Stimulated activated memory B cell treated with anti-CD40 and anti-IgM and Interleukin-4, amounts not matched to agents 10 μg/mL and 1 μg/mL and 100 μg/mL, for 72 hours (primary cell): ENCODE measurements at regions not wholly inside any gene's neighbourhood (a gene's known extent, or its start where the extent isn't known, plus 50 kb on each side); places are given as distances from the start of the nearest gene placed in this dataset.
"Not testable (repeated sequence)": the region's sequence is repeated elsewhere in the genome, so short reads cannot be mapped to it uniquely, and the experiment has no call there.

Experiments used
- ATAC-seq: fragments of 150-1000 bp; cut with Tn5 transposase; 2 replicates; pipeline ENCODE4 v1.10.0; 2021
- H3K27ac Mint-ChIP-seq: one replicate; pipeline ENCODE4 v1.8.0; 2022; ENCODE audit warnings: mild to moderate bottlenecking, mixed read lengths
- H3K27me3 Mint-ChIP-seq: one replicate; pipeline ENCODE4 v1.8.0; 2022; ENCODE audit warnings: mixed read lengths
- H3K36me3 Mint-ChIP-seq: one replicate; pipeline ENCODE4 v1.8.0; 2022; ENCODE audit warnings: mixed read lengths
- H3K4me1 Mint-ChIP-seq: one replicate; pipeline ENCODE4 v1.8.0; 2022; ENCODE audit warnings: mixed read lengths
- H3K4me3 Mint-ChIP-seq: one replicate; pipeline ENCODE4 v1.8.0; 2022; ENCODE audit warnings: mild to moderate bottlenecking, moderate library complexity, mixed read lengths
- H3K9me3 Mint-ChIP-seq: one replicate; pipeline ENCODE4 v1.8.0; 2022; ENCODE audit warnings: mixed read lengths

DNA sequence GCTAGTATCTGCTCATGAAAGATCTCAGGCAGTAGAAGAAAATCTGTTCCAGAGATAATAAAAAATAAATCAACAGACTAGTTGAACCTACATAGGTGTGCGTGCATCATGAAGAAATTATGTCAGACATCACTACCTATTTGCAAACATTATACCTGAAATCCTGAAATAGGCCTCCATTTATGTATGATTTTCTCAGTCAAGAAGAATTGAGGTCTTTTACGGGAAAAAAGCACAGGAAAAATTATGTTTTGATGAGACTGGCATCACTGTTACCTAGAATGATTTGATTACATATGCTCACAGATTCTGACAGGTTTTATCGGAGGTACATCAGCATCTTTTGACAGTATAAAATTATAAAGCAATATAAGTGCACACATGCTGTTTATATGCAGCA, 1570.5 kb upstream of the NUDT12 start:
- Mint-ChIP-seq H3K27ac (no peak overlapping the region), H3K27me3 (no peaks in the 10 kb centered on the region), H3K36me3 (no peaks in the 10 kb centered on the region), H3K4me1 (no peaks in the 10 kb centered on the region), H3K9me3 (no peaks in the 10 kb centered on the region), H3K4me3 (no peak overlapping the region)
- ATAC-seq = no peak

DNA sequence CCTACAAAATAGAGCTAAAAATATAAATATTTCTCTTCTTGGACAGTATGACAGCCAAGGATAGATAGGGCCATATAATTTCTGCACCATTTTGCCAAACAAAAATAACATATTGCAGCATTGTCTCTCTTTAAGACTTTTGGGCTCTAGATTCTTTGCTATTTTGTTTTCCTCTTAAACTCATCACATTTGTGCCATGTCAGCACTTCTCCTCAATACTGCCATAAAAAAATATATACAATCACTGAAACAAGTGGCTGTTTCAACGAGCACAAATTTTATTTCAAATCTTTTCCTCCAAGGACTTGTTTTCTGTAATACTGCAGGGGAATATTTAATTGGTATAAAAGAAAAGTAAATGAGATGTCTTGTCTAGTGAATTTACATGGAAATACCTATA, 1570.0 kb upstream of the NUDT12 start:
- H3K27ac Mint-ChIP-seq = no peak overlapping the region
- H3K4me1 Mint-ChIP-seq = no peaks in the 10 kb centered on the region
- no peak for ATAC-seq
- H3K27me3 Mint-ChIP-seq = no peaks in the 10 kb centered on the region
- H3K9me3 Mint-ChIP-seq = peaks cover 3% of the 10 kb centered on the region
- no peaks in the 10 kb centered on the region for H3K36me3 Mint-ChIP-seq
- H3K4me3 Mint-ChIP-seq = no peak overlapping the region

DNA sequence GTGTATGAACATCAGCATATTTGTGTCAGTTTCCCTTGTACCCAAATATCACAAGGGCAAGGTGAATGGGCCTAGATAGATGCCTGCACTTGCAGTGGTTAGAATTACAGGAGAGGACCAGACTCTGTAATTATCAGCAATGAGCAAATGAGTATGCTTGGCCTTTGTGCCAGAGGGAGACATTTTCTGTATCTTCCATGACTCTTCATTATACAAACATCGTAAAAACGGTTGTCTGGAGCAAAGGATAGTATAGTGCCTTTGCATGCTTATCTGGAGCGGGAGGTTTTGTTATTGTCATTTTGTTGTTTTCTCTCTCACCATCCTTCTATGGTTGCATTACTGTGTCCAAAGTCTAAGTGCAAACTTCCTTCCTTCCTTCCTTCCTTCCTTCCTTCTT, 1568.5 kb upstream of the NUDT12 start:
- ATAC-seq = no peak
- no peak overlapping the region for H3K4me3 Mint-ChIP-seq
- no peaks in the 10 kb centered on the region for H3K27me3 Mint-ChIP-seq
- peaks cover 3% of the 10 kb centered on the region for H3K9me3 Mint-ChIP-seq
- no peaks in the 10 kb centered on the region for H3K36me3 Mint-ChIP-seq
- no peak overlapping the region for H3K27ac Mint-ChIP-seq
- H3K4me1 Mint-ChIP-seq = no peaks in the 10 kb centered on the region

DNA sequence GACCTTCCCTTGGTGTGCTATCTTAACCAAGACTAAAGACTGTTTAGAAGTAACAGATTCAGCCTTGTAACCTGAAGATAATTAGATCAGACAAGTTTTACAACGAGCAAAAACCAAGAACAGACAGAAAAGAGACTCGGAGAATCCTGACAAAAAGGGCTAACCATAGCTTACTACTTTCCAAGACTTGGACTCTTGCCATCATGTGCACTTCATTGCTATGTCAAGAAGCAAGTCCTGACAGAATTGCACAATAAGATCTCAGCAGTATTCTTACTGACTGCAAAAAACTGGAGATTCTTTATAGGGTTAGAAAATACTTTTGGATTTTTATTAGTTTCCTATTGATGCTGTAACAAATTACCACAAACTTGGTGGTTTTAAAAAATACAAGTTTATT, 1539.0 kb upstream of the NUDT12 start:
- Mint-ChIP-seq H3K27me3 (no peaks in the 10 kb centered on the region), H3K9me3 (peaks cover 5% of the 10 kb centered on the region), H3K4me3 (no peak overlapping the region), H3K4me1 (no peaks in the 10 kb centered on the region), H3K27ac (no peak overlapping the region), H3K36me3 (no peaks in the 10 kb centered on the region)
- no peak for ATAC-seq

DNA sequence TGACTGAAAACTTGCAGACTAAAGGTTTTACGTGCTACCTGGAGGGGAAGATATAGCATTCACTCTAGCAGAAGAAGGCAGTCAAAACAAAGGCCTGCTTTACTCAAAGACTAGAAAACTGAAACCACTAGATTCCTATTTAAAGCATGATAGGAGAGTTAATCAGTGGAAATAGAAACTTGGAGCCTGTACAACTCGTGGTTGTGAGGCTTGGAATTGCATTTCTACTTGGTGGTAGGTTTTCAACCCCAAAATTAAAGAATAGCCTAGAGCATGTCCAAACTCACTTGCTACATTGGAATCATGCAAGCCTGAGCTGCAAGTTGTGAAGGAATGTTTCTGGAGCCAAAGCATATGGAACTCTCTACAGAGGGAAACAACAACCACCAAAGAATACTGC, 1526.4 kb upstream of the NUDT12 start:
- Mint-ChIP-seq H3K27me3 (no peaks in the 10 kb centered on the region), H3K9me3 (peaks cover 9% of the 10 kb centered on the region), H3K4me3 (no peak overlapping the region), H3K27ac (no peak overlapping the region), H3K36me3 (no peaks in the 10 kb centered on the region), H3K4me1 (no peaks in the 10 kb centered on the region)
- no peak for ATAC-seq

DNA sequence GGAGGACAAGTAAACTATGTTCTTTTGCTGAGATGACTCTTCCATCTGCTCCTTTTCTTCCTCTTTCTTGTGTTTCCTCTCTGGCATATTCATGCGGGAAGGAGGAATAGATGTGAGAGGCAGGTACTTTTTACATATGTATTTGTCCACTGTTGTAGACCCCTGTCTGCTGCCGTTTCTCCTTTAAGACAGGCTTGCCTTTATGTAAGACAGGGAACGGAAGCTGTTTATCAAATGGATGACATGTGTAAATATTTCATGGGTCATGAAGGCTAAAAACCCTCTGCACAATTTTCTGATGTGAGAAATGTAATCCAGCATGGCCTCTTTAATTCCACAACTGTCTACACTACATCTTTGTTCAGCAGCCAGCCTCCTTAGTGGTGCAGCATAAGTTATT, 1525.5 kb upstream of the NUDT12 start:
- Mint-ChIP-seq H3K27me3 (no peaks in the 10 kb centered on the region), H3K27ac (no peak overlapping the region), H3K4me1 (no peaks in the 10 kb centered on the region), H3K36me3 (no peaks in the 10 kb centered on the region), H3K4me3 (no peak overlapping the region), H3K9me3 (peaks cover 9% of the 10 kb centered on the region)
- ATAC-seq = no peak

DNA sequence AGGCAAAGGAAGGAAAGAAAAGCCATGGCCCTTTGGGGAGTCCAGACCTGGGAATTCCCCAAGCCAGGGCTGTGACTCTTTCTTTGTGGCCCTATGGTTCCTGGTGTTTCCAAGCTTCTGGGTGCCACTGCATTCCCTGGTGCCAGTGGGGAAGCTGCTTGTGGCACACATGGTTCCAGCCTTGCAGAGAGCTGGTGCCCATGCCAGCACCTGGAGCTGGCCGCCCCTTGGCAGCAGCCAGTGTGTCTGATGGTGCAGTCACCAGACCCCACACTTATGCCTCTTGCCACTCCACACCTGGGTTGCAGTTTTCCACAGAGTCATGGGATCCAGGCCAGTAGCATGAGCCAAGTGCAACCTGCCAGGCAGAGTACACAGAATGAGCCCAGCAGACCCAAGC, 1495.3 kb upstream of the NUDT12 start:
- H3K27ac Mint-ChIP-seq = no peak overlapping the region
- H3K9me3 Mint-ChIP-seq = no peaks in the 10 kb centered on the region
- no peaks in the 10 kb centered on the region for H3K27me3 Mint-ChIP-seq
- H3K4me3 Mint-ChIP-seq = no peak overlapping the region
- no peak for ATAC-seq
- no peaks in the 10 kb centered on the region for H3K36me3 Mint-ChIP-seq
- H3K4me1 Mint-ChIP-seq = no peaks in the 10 kb centered on the region

DNA sequence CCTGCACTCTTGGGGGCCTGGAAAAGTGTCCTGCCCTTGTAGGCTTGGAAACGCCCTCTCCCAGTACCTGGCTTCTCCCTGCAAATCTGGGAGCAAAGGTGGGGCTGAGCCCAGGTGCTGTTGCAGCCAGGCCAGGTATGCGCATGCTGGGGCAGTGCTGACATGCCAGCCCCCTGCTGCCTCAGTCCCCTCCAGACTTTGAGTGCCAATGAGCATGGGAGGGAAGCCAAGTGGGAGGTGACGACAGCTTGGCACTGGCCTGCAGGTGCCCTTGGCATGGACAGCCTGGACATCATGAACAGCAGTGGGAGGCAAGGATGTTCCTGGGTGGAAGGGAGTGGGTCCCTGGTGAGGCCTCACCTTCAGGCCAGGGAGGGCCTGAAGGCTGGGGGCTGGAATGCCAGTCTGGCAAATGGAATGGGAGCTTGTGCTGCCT, 1494.4 kb upstream of the NUDT12 start:
- no peak overlapping the region for H3K4me3 Mint-ChIP-seq
- H3K4me1 Mint-ChIP-seq = no peaks in the 10 kb centered on the region
- no peaks in the 10 kb centered on the region for H3K27me3 Mint-ChIP-seq
- no peaks in the 10 kb centered on the region for H3K36me3 Mint-ChIP-seq
- H3K9me3 Mint-ChIP-seq = peaks cover 2% of the 10 kb centered on the region
- ATAC-seq = no peak
- H3K27ac Mint-ChIP-seq = no peak overlapping the region

DNA sequence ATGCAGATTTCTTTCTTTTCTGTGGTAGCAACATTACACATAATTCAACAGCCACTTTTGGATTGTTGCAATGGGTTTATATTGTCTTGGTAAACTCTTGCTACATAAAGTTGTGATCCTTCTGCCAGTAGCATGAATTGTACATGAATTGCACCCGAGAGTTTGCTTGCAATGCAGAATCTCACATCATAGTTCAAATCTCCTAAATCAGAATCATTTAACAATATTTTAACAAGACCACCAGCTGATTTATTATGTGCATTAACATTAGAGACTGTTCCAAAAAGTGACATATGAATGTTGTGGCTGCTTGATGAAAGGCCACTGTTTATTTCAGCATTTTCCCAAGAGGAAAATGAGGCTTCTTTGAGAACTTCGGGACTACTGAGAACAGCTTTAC, 1491.8 kb upstream of the NUDT12 start:
- no peaks in the 10 kb centered on the region for H3K27me3 Mint-ChIP-seq
- H3K36me3 Mint-ChIP-seq = no peaks in the 10 kb centered on the region
- no peak overlapping the region for H3K27ac Mint-ChIP-seq
- H3K4me1 Mint-ChIP-seq = no peaks in the 10 kb centered on the region
- H3K9me3 Mint-ChIP-seq = peaks cover 8% of the 10 kb centered on the region
- no peak for ATAC-seq
- no peak overlapping the region for H3K4me3 Mint-ChIP-seq

DNA sequence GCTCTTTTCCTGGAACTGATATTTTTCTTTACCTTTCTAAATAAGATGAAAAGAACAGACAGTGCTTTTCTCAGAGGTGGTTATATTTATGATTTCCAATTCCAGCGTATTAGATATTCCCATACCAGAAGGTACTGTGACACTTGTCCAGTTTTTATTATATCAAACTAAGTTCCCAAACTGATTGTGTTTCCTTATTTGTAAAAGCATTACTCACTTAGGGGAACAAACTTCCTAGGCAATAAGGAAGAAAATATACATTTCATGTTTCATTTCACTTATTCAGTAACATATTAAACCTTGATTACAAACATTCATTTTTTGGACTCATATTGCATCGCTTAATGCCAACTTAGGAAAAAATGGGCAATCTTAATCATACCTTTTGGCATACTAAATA, 1480.0 kb upstream of the NUDT12 start:
- H3K9me3 Mint-ChIP-seq = peaks cover 7% of the 10 kb centered on the region
- H3K27me3 Mint-ChIP-seq = no peaks in the 10 kb centered on the region
- H3K36me3 Mint-ChIP-seq = no peaks in the 10 kb centered on the region
- H3K4me3 Mint-ChIP-seq = no peak overlapping the region
- H3K4me1 Mint-ChIP-seq = no peaks in the 10 kb centered on the region
- H3K27ac Mint-ChIP-seq = no peak overlapping the region
- no peak for ATAC-seq

DNA sequence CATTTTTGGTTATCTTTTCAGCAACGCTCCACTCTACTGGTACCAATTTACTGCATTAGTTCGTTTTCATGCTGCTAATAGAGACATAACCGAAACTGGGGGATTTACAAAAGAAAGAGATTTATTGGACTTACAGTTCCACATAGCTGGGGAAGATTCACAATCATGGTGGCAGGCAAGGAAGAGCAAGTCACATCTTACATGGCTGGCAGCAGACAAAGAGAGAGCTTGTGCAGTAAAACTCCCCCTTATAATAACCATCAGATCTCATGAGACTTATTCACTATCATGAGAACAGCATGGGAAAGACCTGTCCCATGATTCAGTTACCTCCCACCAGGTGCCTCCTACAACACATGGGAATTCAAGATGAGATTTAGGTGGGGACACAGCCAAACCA, 1474.2 kb upstream of the NUDT12 start:
- H3K4me1 Mint-ChIP-seq, ATAC-seq: not testable (repeated sequence)

DNA sequence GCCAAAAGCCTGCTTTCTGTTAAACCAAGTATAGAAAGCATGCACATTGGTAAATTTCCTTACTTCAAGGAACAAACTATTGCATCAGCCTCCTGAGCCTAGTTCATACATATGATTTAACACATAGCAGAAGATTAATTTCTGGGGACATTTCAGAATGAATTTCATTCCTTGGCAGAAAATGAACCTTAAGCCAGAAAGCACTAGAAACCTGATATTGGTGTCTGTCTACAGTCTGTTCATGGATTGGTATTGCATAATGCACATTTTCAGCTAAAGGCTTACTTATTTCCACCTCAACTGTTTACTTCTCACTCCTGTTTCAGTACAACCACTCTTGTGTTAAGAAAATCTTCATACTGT, 1471.8 kb upstream of the NUDT12 start:
- Mint-ChIP-seq H3K9me3 (peaks cover 6% of the 10 kb centered on the region), H3K27ac (no peak overlapping the region), H3K4me3 (no peak overlapping the region), H3K36me3 (no peaks in the 10 kb centered on the region), H3K27me3 (no peaks in the 10 kb centered on the region), H3K4me1 (no peaks in the 10 kb centered on the region)
- no peak for ATAC-seq

More for the DNA sequence above, 1474.2 kb upstream of the NUDT12 start:
- H3K27ac Mint-ChIP-seq, H3K27me3 Mint-ChIP-seq, H3K36me3 Mint-ChIP-seq, H3K9me3 Mint-ChIP-seq, H3K4me3 Mint-ChIP-seq: not testable (repeated sequence)

DNA sequence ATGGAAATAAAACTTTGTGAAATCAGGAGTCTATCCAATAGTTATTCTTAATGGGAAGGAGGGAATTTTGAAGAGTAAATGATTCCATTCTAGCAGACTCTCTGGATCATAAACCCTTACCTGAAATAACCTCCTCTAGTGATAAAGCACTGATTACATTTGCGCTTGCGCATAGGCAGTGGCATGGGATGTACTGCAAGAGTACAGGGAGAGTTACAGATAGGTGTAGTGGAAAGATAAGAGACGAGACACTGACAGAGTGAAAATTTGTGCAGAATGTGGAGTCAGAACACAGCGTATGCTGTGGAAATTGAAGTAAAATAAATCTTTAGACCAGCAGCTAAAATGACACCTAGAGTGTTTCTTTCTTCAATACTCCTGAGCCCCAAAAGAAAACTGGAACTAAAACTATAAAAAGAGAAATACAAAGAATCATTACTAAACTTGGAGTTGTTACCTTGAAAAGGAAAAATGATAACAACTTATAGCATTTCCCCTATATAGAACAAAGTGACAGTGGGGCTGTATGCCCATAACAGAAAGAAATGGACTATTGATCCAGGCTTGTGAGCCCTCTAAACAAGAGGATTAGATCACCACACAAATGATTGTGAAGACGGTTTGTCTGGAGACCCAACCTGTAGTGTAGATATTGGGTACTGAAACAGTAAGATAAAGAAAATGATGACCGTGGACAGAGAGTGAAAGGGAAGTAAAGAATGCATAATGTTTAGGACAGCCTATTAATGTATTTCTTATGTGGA, 1471.2 kb upstream of the NUDT12 start:
- H3K4me1 Mint-ChIP-seq = no peaks in the 10 kb centered on the region
- no peak overlapping the region for H3K27ac Mint-ChIP-seq
- H3K36me3 Mint-ChIP-seq = no peaks in the 10 kb centered on the region
- no peak for ATAC-seq
- peaks cover 3% of the 10 kb centered on the region for H3K9me3 Mint-ChIP-seq
- no peak overlapping the region for H3K4me3 Mint-ChIP-seq
- H3K27me3 Mint-ChIP-seq = no peaks in the 10 kb centered on the region

DNA sequence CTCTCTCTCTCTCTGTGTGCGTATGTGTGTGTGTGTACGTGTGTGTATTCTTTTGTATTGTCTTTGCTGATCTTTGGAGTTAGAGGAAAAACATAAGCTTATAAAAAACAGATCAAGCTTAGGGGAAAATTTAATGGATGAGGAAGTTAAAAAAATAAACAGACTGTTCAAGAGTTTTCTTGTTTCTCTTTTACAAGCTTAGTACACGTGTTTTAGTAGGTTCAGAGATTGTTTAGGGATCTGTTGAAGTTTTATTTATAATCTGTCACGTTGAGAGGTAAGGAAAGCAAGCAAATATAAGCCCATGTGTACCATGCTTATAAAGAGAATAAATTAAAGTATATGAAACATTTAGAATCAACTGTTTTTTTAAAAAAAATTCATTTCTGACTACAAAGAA, 1470.3 kb upstream of the NUDT12 start:
- Mint-ChIP-seq H3K27me3 (no peaks in the 10 kb centered on the region), H3K9me3 (no peaks in the 10 kb centered on the region), H3K4me1 (no peaks in the 10 kb centered on the region), H3K4me3 (no peak overlapping the region), H3K27ac (no peak overlapping the region), H3K36me3 (no peaks in the 10 kb centered on the region)
- no peak for ATAC-seq

DNA sequence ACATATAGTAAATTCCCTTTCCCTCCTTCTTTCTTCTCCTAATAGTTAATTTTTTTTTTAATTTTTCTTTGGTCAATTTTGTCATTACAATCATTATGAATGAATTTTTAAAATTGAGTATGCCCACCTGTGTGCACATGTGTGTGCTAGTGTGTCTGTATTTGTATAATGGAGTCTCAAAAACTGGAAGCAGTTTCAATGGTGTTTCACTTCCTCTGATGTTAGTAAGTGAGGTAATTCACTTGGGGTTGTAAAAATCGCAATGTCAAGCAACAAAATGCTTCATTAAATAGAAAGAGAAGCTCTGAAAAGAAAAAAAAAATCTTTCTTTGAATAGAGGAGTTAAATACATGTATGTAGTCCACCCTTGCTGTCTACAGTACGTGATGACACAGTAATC, 1467.6 kb upstream of the NUDT12 start:
- peaks cover 3% of the 10 kb centered on the region for H3K9me3 Mint-ChIP-seq
- no peaks in the 10 kb centered on the region for H3K4me1 Mint-ChIP-seq
- no peak overlapping the region for H3K4me3 Mint-ChIP-seq
- H3K27me3 Mint-ChIP-seq = no peaks in the 10 kb centered on the region
- H3K36me3 Mint-ChIP-seq = no peaks in the 10 kb centered on the region
- ATAC-seq = no peak
- no peak overlapping the region for H3K27ac Mint-ChIP-seq

DNA sequence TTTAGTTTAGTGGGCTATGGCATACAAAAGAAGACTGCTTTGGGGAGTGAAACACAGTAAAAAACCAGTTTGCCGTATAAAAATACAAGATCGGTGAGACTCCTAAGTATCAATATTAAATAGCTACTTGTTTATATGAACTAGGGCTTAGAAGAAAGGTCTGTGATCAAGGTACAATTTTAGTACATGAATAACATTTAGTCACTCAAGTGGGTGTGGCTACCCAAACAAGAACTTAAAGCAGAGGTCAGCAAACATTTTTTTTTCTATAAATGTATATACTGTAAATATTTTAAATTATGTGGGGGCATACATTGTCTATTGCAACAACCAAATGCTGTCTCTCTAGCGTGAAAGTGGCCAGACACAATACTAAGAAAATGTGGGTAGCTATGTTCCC, 1452.5 kb upstream of the NUDT12 start:
- Mint-ChIP-seq H3K9me3 (peaks cover 7% of the 10 kb centered on the region), H3K27ac (no peak overlapping the region), H3K27me3 (no peaks in the 10 kb centered on the region), H3K36me3 (no peaks in the 10 kb centered on the region), H3K4me1 (no peaks in the 10 kb centered on the region), H3K4me3 (no peak overlapping the region)
- no peak for ATAC-seq

DNA sequence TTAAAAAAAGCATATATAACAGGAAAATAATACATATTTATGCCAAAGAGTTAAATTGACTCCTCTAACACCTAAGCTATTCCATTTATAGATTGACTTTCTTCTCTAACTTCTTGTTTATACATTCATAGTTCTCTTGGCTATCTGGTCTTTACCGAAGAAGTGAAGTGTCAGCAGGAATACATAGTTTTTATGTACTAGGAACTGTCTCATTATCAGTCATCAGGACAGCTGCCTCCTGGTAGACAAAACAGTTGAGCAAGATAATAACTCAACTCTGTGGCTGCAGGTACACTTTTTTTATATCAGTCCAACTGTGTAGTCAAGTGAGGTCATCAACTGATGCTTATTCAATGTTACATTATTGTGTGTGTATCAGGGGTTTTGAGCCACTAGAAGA, 1436.0 kb upstream of the NUDT12 start:
- Mint-ChIP-seq H3K27ac (no peak overlapping the region), H3K27me3 (no peaks in the 10 kb centered on the region), H3K36me3 (no peaks in the 10 kb centered on the region), H3K9me3 (peaks cover 9% of the 10 kb centered on the region), H3K4me3 (no peak overlapping the region), H3K4me1 (no peaks in the 10 kb centered on the region)
- no peak for ATAC-seq
